KMS-11 (cell line): ENCODE measurements at regions not wholly inside any gene's neighbourhood (a gene's known extent, or its start where the extent isn't known, plus 50 kb on each side); places are given as distances from the start of the nearest gene placed in this dataset.
"Not testable (repeated sequence)": the region's sequence is repeated elsewhere in the genome, so short reads cannot be mapped to it uniquely, and the experiment has no call there.

Experiments
- H2AFZ ChIP-seq: fragments of 200-600 bp; sonication (generic); 2 replicates; pipeline ENCODE4 v1.6.1; 2016; ENCODE audit warnings: antibody characterized with exemption, mixed run types, low read depth
- H3K27ac ChIP-seq: fragments of 200-600 bp; sonication (generic); 2 replicates; pipeline ENCODE4 v1.6.1; 2016; ENCODE audit warnings: mild to moderate bottlenecking, mixed run types
- H3K27me3 ChIP-seq: fragments of 200-600 bp; sonication (generic); 2 replicates; pipeline ENCODE4 v1.6.1; 2017; ENCODE audit warnings: mild to moderate bottlenecking, low read depth, mixed run types, moderate library complexity; ENCODE audit not compliant: insufficient read depth
- H3K36me3 ChIP-seq: fragments of 200-600 bp; sonication (generic); 2 replicates; pipeline ENCODE4 v1.6.1; 2017; ENCODE audit warnings: mild to moderate bottlenecking, mixed run types; ENCODE audit not compliant: insufficient read depth
- H3K4me1 ChIP-seq: fragments of 200-600 bp; sonication (generic); 2 replicates; pipeline ENCODE4 v1.6.1; 2016; ENCODE audit warnings: mild to moderate bottlenecking, low read depth, mixed run types; ENCODE audit not compliant: poor library complexity, severe bottlenecking
- H3K4me2 ChIP-seq: fragments of 200-600 bp; sonication (generic); 2 replicates; pipeline ENCODE4 v1.7.0; 2016; ENCODE audit warnings: mild to moderate bottlenecking, mixed run types
- H3K4me3 ChIP-seq: fragments of 200-600 bp; sonication (generic); IDR thresholded peaks from 2 replicates; pipeline ENCODE4 v1.6.1; 2017; ENCODE audit warnings: low read depth, low read length, mixed read lengths; ENCODE audit not compliant: insufficient read depth
- H3K79me2 ChIP-seq: fragments of 200-600 bp; sonication (generic); 2 replicates; pipeline ENCODE4 v1.6.1; 2016; ENCODE audit warnings: low read depth, mixed run types; ENCODE audit not compliant: insufficient read depth
- H3K9ac ChIP-seq: fragments of 200-600 bp; sonication (generic); 2 replicates; pipeline ENCODE4 v1.6.1; 2016; ENCODE audit warnings: mild to moderate bottlenecking, mixed run types
- H4K20me1 ChIP-seq: fragments of 200-600 bp; sonication (generic); 2 replicates; pipeline ENCODE4 v1.6.1; 2016; ENCODE audit warnings: mild to moderate bottlenecking, mixed run types; ENCODE audit not compliant: insufficient read depth
- CTCF ChIP-seq: fragments of 200-600 bp; sonication (generic); conservative IDR thresholded peaks from 2 replicates; pipeline ENCODE4 v1.6.1; 2017; ENCODE audit warnings: low read depth, mild to moderate bottlenecking, antibody characterized with exemption, low read length, moderate library complexity, mixed read lengths

DNA sequence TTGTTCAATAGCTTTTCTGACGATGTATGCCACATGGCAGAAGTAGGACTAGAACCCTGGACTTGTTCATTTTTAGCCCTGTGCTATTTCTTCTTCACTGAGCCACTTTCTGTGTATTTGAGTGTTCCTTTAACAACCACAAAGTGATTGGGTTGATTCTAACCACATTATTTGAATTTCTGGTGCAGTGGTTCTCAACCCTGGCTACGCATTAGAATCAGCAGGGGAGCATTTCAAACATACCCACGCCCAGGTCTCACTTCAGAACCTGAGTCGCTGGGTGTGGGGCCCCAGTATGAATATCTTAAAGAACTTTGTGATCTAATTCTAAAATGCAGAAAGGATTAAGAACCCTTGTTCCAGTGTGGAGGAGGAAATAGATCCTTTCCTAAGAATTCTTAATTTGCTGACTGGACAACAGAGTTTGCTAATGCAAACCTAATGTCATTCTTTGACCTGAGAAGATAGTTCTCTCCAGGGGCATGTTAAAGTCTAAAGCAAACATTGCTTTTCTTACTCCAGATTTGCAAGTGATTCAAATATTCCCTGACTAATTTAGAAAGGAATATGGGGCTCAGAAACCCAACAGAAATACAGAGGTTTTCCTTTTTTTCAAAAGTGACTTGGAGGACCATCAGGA, 75.4 kb upstream of the GDNF start:
- no peak for TF ChIP-seq CTCF
- Histone ChIP-seq H3K4me3 (no peak overlapping the region), H3K27ac (no peak overlapping the region), H3K4me1 (peaks cover 54% of the 10 kb centered on the region), H3K9ac (no peak overlapping the region), H3K36me3 (no peaks in the 10 kb centered on the region), H3K4me2 (peak overlapping the region; percentile 33), H4K20me1 (no peaks in the 10 kb centered on the region), H3K27me3 (no peaks in the 10 kb centered on the region), H3K79me2 (no peaks in the 10 kb centered on the region), H2AFZ (peak overlapping the region; percentile 6; the same call in 1 of the 2 replicates)

- not testable (repeated sequence) for H3K4me3 ChIP-seq, H3K27me3 ChIP-seq, H3K9ac ChIP-seq, H4K20me1 ChIP-seq, H3K27ac ChIP-seq, H2AFZ ChIP-seq, H3K79me2 ChIP-seq, H3K36me3 ChIP-seq, H3K4me2 ChIP-seq
- H3K4me1 ChIP-seq = peaks cover 49% of the 10 kb centered on the region
Measured at GRCh38 chr5:37909610-37910266, 69.9 kb upstream of the GDNF start.

GRCh38 chr5:37906416-37906815, 66.6 kb upstream of the GDNF start:
- Histone ChIP-seq H3K4me2 (no peak overlapping the region), H3K9ac (no peak overlapping the region)
- TF ChIP-seq CTCF = no peak

DNA sequence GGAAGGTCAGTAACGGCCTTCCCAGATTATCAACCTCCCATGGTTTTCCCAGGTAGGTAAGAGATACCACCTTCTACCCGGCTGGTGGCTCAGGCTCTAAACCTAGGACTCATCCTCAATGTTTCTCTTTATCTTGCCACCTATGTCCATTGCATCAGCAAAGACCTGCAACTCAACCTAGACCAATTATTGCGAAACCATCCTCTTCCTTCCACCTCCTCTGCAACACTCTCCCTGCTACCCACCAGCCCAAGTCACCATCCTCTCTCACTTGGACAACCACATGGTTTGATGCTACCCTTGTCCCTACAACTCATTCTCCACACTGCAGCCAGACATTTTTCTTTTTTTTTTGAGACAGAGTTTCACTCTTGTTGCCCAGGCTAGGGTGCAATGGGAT, 65.4 kb upstream of the GDNF start:
- TF ChIP-seq CTCF = no peak
- H3K4me2 ChIP-seq = no peak overlapping the region
- no peak overlapping the region for H3K27ac ChIP-seq
- no peak overlapping the region for H3K9ac ChIP-seq
- H3K79me2 ChIP-seq = no peaks in the 10 kb centered on the region
- no peak overlapping the region for H3K4me3 ChIP-seq
- no peaks in the 10 kb centered on the region for H3K36me3 ChIP-seq
- H4K20me1 ChIP-seq = no peaks in the 10 kb centered on the region
- H3K27me3 ChIP-seq = no peaks in the 10 kb centered on the region
- no peak overlapping the region for H2AFZ ChIP-seq
- peaks cover 8% of the 10 kb centered on the region for H3K4me1 ChIP-seq

More at GRCh38 chr5:37906416-37906815, 66.6 kb upstream of the GDNF start:
- Histone ChIP-seq H2AFZ (no peak overlapping the region), H3K4me1 (peaks cover 16% of the 10 kb centered on the region), H3K4me3 (no peak overlapping the region), H4K20me1 (no peaks in the 10 kb centered on the region), H3K79me2 (no peaks in the 10 kb centered on the region), H3K27me3 (no peaks in the 10 kb centered on the region), H3K27ac (no peak overlapping the region), H3K36me3 (no peaks in the 10 kb centered on the region)

GRCh38 chr5:37902323-37902722, 62.5 kb upstream of the GDNF start:
- no peak for TF ChIP-seq CTCF
- Histone ChIP-seq H3K4me1 (no peaks in the 10 kb centered on the region), H3K27ac (no peak overlapping the region), H3K9ac (no peak overlapping the region), H4K20me1 (no peaks in the 10 kb centered on the region), H3K4me3 (no peak overlapping the region), H3K79me2 (no peaks in the 10 kb centered on the region), H3K27me3 (no peaks in the 10 kb centered on the region), H3K36me3 (no peaks in the 10 kb centered on the region), H2AFZ (no peak overlapping the region), H3K4me2 (no peak overlapping the region)
